GM12878 (cell line): ENCODE measurements at regions not wholly inside any gene's neighbourhood (a gene's known extent, or its start where the extent isn't known, plus 50 kb on each side); places are given as distances from the start of the nearest gene placed in this dataset.

Experiments
- KAT2A ChIP-seq: conservative IDR thresholded peaks from 2 replicates; pipeline ENCODE4 v1.6.1; 2011; ENCODE audit warnings: low read depth, low read length; ENCODE audit not compliant: control insufficient read depth
- LARP7 ChIP-seq: fragments of 450-650 bp; IDR thresholded peaks from 2 replicates; pipeline ENCODE4 v1.6.1; 2017; ENCODE audit warnings: mild to moderate bottlenecking
- NBN ChIP-seq: fragments of 450-650 bp; IDR thresholded peaks from 2 replicates; pipeline ENCODE4 v1.6.1; 2016
- PAX8 ChIP-seq: fragments of 450-650 bp; IDR thresholded peaks from 2 replicates; pipeline ENCODE4 v1.6.1; 2017; ENCODE audit warnings: mild to moderate bottlenecking, moderate library complexity
- RAD21 ChIP-seq: IDR thresholded peaks from 2 replicates; pipeline ENCODE4 v1.6.1; 2011; ENCODE audit warnings: mild to moderate bottlenecking, low read depth, low read length, moderate library complexity; ENCODE audit not compliant: insufficient read depth
- RBBP5 ChIP-seq: fragments of 200-600 bp; sonication (generic); conservative IDR thresholded peaks from 2 replicates; pipeline ENCODE4 v1.6.1; 2016
- SKIL ChIP-seq: fragments of 450-650 bp; IDR thresholded peaks from 2 replicates; pipeline ENCODE4 v1.6.1; 2017; ENCODE audit warnings: mild to moderate bottlenecking, low read depth, inconsistent platforms; ENCODE audit not compliant: poor library complexity, severe bottlenecking
- WRNIP1 ChIP-seq: IDR thresholded peaks from 2 replicates; pipeline ENCODE4 v1.6.1; 2011; ENCODE audit warnings: low read depth, low read length, improper control_type of control experiment, borderline replicate concordance
- TF ChIP-seq, protein P1 (sequence below): fragments of 450-650 bp; IDR thresholded peaks from 2 replicates; pipeline ENCODE4 v1.6.1; 2017; ENCODE audit warnings: mild to moderate bottlenecking, moderate library complexity

GRCh38 chr1:68906431-68906830 is 409.5 kb upstream of the DEPDC1 start (continued):
- TF ChIP-seq, protein P1, sequence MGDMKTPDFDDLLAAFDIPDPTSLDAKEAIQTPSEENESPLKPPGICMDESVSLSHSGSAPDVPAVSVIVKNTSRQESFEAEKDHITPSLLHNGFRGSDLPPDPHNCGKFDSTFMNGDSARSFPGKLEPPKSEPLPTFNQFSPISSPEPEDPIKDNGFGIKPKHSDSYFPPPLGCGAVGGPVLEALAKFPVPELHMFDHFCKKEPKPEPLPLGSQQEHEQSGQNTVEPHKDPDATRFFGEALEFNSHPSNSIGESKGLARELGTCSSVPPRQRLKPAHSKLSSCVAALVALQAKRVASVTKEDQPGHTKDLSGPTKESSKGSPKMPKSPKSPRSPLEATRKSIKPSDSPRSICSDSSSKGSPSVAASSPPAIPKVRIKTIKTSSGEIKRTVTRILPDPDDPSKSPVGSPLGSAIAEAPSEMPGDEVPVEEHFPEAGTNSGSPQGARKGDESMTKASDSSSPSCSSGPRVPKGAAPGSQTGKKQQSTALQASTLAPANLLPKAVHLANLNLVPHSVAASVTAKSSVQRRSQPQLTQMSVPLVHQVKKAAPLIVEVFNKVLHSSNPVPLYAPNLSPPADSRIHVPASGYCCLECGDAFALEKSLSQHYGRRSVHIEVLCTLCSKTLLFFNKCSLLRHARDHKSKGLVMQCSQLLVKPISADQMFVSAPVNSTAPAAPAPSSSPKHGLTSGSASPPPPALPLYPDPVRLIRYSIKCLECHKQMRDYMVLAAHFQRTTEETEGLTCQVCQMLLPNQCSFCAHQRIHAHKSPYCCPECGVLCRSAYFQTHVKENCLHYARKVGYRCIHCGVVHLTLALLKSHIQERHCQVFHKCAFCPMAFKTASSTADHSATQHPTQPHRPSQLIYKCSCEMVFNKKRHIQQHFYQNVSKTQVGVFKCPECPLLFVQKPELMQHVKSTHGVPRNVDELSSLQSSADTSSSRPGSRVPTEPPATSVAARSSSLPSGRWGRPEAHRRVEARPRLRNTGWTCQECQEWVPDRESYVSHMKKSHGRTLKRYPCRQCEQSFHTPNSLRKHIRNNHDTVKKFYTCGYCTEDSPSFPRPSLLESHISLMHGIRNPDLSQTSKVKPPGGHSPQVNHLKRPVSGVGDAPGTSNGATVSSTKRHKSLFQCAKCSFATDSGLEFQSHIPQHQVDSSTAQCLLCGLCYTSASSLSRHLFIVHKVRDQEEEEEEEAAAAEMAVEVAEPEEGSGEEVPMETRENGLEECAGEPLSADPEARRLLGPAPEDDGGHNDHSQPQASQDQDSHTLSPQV, result no peak
- TF ChIP-seq SKIL, result no peak
- TF ChIP-seq RBBP5, result no peak
- TF ChIP-seq WRNIP1, result no peak
- TF ChIP-seq KAT2A, result no peak
- TF ChIP-seq NBN, result no peak
- TF ChIP-seq LARP7, result no peak
- TF ChIP-seq PAX8, result no peak
- no peak for TF ChIP-seq RAD21
- TF ChIP-seq, all 136 proteins: peak for 0
